ENCODE measurements at regions not wholly inside any gene's neighbourhood (a gene's known extent, or its start where the extent isn't known, plus 50 kb on each side); places are given as distances from the start of the nearest gene placed in this dataset.

GRCh38 chr12:125267114-125267513, 201.9 kb downstream of the AACS start:
- TF ChIP-seq CTCF (conservative IDR thresholded peaks at IDR 0.05) (no peak), EZH2 (IDR thresholded peaks at IDR 0.05; ENCODE audit: low read depth) (no peak)
